NCI-H1092 treated with DMSO at 0.1 percent for 48 hours (cell line): ENCODE measurements at regions not wholly inside any gene's neighbourhood (a gene's known extent, or its start where the extent isn't known, plus 50 kb on each side); places are given as distances from the start of the nearest gene placed in this dataset.

Source experiments
- DNase-seq: peaks from one replicate; lab custom pipeline; 2025; lab: John Stamatoyannopoulos, UW

GRCh38 chr5:158483281-158483860 is 616.3 kb downstream of the EBF1 start:
- DNase-seq, result no peak

DNA sequence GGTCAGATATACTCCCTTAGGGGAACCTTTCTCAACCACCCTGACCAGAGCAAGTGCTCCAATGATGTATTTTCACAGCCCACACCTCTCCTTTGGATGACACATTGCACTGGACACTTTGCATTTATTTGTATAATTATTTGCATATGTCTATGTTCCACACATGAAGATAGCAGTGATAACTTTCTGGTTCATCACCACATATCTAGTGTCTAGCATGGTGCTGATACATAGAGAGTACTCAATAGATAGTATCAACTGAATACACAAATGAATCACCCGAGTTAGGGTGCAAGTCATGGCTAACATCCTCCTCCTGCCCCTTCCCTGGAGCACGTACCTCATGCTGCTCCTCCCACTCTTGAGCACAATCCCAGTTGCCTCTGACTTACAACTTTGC is 617.6 kb downstream of the EBF1 start:
- DNase-seq, result no peak

DNA sequence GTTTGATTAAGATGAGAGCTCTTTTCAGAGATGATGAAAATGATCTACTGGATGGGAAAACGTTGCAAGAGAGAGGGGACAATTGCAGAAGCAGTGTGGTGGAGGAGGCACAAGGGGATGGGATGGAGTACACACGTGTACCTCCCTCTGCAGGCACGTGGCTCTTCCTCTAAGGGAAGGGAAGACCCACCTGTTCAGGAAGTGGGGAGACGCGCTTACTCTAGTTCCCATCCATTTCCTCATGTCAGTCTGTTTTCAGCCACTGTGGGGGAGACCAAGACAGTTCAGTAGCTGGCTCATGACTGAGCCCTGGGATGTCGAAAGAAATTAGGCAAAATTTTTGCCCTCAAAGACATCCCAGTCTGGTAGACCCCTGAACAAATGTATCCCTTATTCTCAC is 619.2 kb upstream of the CLINT1 start:
- no peak for DNase-seq

- DNase-seq, result no peak
Measured at GRCh38 chr5:158477214-158477613, 618.3 kb upstream of the CLINT1 start.

GRCh38 chr5:158473016-158473635 is 614.2 kb upstream of the CLINT1 start:
- no peak for DNase-seq

- DNase-seq, result no peak
Measured at GRCh38 chr5:158471535-158471924, 612.6 kb upstream of the CLINT1 start.

DNA sequence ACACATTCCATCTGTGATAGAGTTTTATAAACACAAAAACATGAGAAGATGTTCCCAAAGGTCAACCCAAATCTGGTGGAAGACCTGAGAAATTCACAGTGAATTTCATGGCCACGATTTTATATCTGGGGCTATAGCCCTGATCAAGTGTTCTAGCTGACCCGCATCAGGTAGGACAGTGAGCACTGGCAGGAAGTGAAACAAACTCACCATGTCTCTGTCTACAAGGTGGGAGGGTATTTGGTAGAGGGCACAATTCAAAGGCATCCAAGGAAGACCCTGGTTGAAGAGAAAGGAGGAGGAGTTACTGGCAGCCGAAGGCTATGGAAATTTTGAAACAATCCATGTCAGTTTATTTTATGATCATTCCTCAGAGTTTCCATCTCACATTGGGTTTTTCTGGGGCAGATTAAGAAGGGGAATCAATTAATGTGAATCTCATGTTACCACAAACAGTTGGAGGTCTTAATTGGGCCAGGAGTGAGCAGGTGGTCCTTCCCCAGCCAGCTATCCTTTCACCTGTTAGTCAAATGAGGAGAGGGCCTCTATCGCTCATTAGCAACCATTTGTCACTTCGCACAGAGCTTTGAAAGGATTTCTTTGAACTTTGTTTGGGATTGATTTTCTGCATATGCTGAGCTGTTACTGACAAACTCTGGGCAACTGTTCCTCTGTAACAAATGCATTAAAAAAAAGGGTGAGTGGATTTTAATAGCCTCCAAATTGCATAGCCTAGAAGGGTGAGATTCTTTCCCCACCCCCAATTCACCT is 612.0 kb upstream of the CLINT1 start:
- peak; percentile 63 for DNase-seq

DNA sequence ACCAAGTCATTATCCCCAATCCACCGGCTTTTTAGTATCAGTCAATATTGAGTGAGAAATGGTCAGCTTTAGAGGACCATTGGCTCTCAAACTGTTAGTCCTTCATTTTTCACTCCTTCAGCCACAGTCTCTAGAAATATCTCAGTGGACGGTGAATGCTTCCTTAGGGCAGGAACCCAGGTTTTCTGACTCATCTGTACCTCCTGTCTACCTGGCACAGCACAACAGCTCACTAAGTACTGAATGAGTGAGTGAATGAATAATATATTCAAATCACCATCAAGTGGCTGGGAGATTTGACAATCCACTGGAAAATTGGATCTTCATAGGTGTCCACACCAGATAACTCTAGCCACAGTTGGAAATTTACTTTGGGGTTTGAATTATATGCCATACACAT is 609.5 kb upstream of the CLINT1 start:
- no peak for DNase-seq

GRCh38 chr5:158466191-158466590 is 607.2 kb upstream of the CLINT1 start:
- DNase-seq, result no peak

GRCh38 chr5:158465086-158465972 is 606.4 kb upstream of the CLINT1 start:
- DNase-seq, result no peak

DNA sequence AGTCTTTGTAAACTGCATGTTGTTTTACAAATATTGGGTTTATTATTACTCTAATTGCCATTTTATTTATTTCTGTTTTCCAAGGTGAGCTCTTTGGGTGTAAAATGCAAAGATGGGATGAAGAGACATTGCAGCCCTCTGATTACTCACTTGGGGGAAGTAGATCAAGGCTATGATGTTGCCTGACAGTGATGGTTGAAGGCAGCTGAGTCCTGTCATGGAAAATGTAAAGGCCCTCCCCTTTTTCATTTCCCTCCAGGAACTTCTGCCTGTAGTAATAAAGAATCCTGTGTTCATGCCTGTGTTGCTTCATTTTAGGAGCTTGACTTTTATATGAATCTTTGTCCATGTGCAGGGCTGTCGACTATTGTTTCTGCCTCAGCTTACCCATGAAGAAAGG is 605.4 kb upstream of the CLINT1 start:
- no peak for DNase-seq

DNA sequence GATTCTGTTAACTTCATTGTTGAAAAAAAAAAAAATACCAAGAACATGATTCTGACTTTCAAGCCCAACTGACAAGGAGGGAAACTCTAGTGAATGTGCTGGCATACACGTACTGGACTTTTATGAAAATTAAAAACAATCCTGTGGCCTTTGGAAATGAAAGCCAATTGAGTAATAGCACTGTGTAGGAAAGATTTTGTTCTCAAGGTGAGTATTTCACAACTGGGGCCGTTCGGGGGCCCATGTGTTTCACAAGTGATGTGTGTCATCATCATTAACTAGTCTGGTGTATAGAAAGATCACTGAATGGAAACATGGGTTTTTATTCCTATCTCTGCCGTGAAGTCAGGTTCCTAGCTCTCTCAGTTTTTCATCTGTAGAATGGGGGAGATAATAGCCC is 605.0 kb upstream of the CLINT1 start:
- no peak for DNase-seq

- no peak for DNase-seq
Measured at GRCh38 chr5:158463188-158463587, 604.2 kb upstream of the CLINT1 start.

GRCh38 chr5:158462349-158463114 is 603.6 kb upstream of the CLINT1 start:
- DNase-seq, result no peak

GRCh38 chr5:158461240-158461854 is 602.4 kb upstream of the CLINT1 start:
- no peak for DNase-seq

- DNase-seq, result no peak
Measured at GRCh38 chr5:158458086-158458485, 599.1 kb upstream of the CLINT1 start.

- no peak for DNase-seq
Measured at GRCh38 chr5:158456756-158457155, 597.8 kb upstream of the CLINT1 start.

- DNase-seq, result no peak
Measured at GRCh38 chr5:158456241-158456640, 597.3 kb upstream of the CLINT1 start.

DNA sequence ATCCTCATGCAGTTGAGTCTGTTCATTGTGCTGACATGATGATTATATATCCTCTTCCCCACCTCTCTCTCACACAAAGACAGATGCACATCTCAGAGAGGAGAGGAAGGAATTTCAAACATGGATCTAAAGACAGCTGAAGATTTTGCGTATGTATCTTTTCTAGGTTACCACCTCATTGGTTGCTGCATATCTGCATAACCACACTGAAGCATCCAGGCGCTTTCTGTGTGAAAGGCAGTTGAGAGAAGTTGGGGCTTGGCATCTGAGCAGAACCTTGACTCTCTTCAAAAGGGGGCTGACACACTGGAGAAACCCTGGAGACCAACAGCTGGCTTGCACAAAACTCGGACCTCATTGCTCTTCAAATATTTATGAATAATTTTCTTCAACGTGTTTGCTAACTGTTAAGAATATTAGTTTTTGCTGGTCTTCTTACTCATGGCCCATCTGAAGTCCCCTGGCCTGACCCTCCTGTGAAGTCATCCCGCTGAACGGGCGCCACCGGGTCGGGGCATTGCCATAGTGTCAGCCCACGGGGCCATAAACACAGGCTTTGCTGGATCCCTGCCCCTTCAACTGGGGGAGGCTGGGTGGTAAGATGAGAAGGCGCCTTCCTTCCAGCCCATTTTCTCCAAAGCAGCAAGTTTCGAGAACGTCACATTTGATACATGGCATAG is 593.2 kb upstream of the CLINT1 start:
- no peak for DNase-seq

- no peak for DNase-seq
Measured at GRCh38 chr5:158451203-158451992, 592.5 kb upstream of the CLINT1 start.
